ENCODE measurements at regions not wholly inside any gene's neighbourhood (a gene's known extent, or its start where the extent isn't known, plus 50 kb on each side); places are given as distances from the start of the nearest gene placed in this dataset.

GRCh38 chr10:88198023-88198422 is 334.6 kb downstream of the PTEN start:
- no peak for TF ChIP-seq CTCF (conservative IDR thresholded peaks at IDR 0.05 in 1 of 2, IDR thresholded peaks at IDR 0.05 in 1 of 2; ENCODE audit: low read depth in 1 of 2, low read length in 2 of 2)
- no peak for TF ChIP-seq EZH2 (IDR thresholded peaks at IDR 0.05; ENCODE audit: low read length, missing control alignments)
